Epidermal melanocyte (primary cell): ENCODE measurements at regions not wholly inside any gene's neighbourhood (a gene's known extent, or its start where the extent isn't known, plus 50 kb on each side); places are given as distances from the start of the nearest gene placed in this dataset.
"Not testable (repeated sequence)": the region's sequence is repeated elsewhere in the genome, so short reads cannot be mapped to it uniquely, and the experiment has no call there.

Experiments
- DNase-seq: peaks from one replicate; pipeline ENCODE4 v3.0.0; 2011; ENCODE audit warnings: low spot score; ENCODE audit not compliant: insufficient read length

DNA sequence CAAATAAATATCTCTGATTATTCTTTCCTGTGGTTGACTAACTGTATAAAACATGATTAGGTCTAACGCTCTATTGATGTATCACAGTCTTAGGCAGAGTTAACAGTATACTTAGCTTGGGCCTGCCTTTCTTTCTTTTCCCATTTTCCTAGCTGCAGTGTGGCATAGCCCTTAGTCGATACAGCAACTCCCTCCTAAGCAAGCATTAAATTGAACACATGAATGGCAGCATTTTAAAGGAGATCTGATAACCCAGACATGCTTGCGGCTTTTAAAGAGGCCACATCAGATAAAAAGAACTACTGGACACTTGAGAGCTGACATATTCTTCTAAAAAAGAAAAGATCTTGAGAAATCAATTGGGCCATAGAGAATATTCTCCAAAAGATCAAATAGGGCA is 312.0 kb upstream of the TMPRSS15 start:
- DNase-seq = no peak

DNA sequence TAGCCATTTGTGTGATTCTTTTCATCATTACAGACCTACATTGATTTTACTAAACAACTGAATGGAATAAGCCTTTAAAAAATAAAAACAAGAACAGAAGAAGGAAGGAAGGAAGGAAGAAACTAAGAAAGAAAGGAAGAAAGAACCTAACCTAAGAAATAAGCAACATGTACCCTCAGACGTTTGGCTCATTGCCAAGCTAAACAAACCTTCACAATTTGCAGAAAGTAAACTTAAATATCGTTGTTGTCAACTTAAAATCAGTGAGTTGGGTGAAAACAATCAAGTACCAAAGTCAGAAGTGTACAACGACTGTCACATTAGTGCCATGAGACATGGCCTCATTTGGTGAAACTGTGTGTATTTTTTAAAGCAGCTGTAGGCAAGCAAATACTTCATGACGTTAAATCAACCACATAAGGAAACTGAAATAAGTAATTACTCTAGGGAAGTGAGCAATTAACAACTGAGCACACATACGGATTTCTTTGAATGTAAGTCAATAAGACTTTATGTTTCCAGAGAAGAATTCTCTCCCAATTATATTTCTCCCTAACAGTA is 313.1 kb upstream of the TMPRSS15 start:
- DNase-seq = no peak

DNA sequence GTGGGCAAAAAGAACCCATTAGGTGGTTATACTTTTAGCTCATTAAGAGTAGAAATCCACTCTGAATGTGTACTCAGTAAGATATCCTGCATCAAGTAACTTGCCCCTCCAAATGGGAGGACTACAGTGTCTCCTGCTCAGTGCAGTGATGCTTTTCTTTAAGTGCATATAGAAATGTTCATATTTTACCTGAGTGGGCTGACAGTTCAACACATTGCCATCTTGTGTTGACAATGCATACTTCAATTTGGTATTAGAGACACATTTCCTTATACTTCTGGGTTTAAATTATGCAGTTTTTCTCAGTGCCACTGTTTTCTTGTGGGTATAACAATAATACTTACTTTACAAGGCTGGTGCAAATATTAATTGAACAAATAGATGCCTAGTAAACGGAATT is 318.6 kb upstream of the TMPRSS15 start:
- DNase-seq = no peak

DNA sequence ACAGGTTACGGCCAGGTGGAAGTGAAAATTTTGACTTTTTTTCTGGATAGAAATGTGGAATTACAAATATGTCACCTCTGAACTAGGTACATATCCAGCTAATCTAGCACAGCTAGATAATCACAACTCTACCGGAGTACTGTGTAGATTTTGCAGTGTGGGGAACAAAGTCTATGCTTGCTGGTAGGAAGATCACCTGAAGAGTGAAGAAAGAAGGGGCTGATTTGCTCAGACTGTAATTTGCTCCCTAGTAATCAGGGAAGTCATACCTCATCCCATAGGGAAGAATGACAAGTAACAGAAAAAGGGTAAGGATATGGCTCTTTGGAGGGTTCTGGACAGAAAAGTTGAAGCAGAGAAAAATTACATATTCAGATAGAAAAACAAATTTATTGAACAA is 319.6 kb upstream of the TMPRSS15 start:
- no peak for DNase-seq

DNA sequence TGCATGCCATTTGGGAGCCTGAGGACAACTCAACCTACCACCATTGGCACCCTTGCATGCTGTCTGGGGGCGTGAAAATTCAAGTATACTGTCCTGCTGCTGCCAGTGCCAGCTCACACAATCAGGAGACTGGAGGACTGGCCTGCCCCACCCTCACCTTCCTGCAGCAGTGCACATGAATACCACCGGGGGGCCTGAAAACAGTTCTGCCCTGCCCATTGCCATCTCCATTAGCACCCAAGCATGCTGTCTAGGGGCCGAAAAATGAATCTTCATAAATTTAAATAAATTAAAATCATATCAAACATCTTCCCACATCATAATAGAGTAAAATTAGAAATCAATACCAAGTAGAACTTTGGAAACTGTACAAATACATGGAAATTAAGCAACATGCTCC is 322.1 kb upstream of the TMPRSS15 start:
- DNase-seq = no peak

DNA sequence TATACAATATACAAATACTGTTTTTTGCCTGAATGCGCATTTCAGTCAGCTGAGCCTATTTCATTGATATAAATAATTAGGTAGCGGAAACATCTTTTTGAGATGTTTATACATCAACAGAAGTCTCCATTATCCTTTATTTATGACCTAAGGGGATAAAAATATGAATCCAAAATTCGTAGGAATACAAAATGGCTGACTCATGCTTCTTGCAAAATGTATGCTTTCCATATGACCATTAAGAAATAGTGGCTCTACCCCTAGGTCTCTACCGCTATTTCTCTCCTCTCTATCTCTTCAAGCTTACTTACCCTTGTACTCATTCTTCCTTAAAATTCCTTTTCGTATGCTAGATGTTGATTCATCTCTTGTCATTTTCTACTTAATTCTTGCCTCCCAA is 338.4 kb upstream of the TMPRSS15 start:
- no peak for DNase-seq

DNA sequence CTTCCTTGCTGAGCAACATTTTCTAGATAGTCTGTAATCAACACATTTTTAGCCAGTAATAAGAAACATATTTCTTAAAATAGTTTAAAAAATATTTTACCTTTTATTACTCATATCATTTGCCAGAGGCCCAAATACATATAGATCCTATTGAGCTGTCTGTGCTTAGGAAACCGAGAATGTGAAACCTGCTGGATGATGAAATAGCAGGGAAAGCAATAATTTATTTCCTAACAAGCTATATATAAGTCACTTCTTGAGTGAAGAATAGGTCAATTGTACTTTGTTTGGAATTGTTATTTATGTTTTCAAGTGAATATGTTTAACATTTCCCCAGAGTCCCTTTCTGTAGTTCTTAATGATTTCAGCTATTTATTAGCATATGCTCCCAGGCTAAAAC is 339.9 kb upstream of the TMPRSS15 start:
- DNase-seq = no peak

DNA sequence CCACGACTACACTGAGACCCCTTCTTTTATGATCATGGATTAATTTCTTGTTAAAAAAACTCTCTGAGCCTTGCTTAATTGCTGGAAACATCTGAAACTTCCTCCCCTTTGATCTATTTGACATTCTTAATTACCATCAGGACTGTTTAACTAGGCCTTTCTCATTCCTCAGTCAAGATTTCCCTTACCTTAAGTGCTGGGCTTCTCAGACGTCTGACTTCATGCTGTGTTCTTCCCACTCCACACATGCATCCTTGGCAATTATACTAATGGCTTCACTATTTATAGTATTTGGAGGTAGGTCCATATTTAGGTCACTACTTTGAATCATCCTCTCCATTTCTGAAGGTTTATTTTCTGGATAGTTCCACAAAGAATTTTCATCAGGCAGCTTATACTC is 341.3 kb upstream of the TMPRSS15 start:
- no peak for DNase-seq

DNA sequence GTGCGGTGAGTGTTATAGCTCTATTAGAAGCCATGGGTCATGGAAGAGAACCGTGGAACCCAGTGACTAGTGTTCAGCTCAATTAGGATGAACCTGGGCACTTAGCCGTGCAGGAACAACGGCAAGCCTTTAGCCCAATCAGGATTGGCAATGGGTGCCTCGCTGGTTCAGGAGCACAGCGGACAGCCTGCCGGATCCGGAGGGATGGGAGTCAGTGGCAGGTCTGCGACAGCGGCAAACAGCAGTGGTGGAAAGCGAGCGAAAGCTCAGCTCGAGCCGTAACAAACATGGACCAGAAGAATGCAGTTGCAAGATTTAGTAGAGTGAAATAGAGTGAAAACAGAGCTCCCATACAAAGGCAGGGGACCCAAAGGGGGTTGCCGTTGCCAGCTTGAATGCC is 349.3 kb upstream of the TMPRSS15 start:
- not testable (repeated sequence) for DNase-seq

DNA sequence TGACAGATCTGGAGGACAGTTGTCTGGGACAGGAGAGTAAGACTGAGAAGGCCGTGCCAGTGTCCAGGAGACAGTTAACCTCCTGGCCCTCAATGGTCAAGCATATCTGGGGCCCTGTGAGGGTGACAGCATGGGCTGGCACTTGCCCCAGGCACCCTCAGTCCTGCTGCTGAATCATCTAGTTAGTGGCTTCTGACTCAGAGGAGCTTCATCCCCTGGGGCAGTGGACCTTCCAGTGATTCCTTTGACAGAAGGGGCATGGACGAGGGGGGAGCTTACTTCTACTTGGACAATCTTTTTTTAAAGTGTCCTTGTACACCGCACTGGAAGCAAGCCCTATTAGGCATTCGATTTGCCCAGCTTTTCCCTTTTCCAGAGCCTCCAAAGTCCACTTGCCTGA is 352.7 kb upstream of the TMPRSS15 start:
- not testable (repeated sequence) for DNase-seq

DNA sequence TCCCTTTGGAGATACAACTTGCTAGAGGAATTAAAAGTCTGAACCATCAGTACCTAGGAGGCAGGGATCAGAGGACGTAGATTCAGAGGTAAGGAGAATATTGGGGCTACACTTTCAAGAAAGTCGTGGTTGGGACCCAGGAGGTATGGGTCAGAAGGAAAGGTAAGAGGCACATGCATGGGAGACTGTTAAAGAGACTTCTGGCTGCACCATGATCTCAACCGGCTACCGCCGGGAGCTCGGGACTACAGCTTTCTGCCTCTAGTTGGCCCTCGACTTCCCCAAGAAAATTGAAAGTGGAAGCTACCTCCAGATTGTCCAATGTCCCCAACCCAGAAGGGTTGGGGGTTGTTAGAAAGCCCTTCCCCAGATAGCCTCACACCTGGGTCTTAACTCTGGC is 355.7 kb upstream of the TMPRSS15 start:
- no peak for DNase-seq

DNA sequence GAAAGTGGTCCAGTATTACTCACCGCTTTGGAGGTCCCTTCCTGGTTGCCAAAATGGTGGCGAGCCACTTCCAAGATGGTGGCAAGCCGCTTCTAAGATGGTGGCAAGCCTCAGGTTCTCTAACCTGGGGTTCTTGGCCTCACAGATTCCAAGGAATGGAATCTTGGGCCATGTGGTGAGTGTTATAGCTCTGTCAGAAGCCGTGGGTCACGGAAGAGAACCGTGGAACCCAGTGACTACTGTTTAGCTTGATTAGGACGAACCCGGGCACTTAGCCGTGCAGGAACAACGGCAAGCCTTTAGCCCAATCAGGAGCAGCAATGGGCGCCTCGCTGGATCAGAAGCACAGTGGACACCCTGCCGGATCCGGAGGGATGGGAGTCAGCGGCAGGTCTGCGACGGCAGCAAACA is 356.2 kb upstream of the TMPRSS15 start:
- no peak for DNase-seq

DNA sequence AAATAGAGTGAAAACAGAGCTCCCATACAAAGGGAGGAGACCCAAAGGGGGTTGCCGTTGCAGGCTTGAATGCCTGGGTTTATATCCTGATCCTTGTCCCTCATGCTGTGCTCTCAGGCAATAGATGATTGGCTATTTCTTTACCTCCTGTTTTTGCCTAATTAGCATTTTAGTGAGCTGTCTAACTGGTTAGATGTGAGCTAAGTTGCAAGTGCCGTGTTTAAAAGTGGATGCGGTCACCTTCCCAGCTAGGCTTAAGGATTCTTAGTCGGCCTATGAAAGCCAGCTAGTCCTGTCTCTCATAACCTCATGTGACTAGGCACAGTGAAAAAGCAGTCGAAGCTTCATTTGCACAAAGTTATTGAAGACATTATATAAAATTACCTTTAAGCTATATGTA is 356.7 kb upstream of the TMPRSS15 start:
- DNase-seq = no peak

DNA sequence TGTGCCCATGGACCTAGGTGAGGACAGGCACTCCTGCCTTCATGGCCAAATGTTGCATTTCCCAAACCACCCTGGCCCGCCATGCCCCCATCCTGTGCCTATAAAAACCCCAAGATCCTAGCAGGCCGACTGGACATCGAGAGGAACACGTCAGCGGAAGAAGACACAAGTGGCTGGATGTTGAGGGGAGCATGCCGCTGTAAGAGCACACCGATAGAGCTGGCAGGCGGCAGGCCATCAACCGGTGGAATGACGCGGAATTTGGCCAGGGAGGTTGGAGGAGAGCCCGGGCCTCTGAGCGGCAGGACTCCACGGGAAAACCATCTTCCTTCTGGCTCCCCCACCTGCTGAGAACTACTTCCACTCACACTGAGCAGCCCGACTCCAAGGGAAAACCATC is 361.1 kb upstream of the TMPRSS15 start:
- DNase-seq = no peak

DNA sequence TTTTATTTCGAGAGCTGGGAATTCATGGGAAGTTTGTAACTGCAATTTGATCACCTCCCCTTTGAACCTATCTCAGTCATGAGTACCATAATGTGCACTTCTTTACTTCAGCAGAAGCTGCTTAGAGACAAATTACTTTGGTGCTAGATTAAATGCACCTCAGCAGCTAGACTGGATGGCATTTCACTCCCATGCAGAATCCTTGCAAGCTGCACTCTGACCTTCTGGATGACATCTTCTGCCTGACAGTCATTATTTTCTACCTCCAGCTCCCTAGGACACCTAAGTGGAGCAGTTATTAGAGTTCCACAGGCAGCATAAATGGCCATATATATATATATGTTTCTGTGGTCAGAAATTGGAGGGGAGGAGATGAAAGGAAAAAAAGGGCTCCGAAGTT is 366.0 kb upstream of the TMPRSS15 start:
- DNase-seq = no peak

DNA sequence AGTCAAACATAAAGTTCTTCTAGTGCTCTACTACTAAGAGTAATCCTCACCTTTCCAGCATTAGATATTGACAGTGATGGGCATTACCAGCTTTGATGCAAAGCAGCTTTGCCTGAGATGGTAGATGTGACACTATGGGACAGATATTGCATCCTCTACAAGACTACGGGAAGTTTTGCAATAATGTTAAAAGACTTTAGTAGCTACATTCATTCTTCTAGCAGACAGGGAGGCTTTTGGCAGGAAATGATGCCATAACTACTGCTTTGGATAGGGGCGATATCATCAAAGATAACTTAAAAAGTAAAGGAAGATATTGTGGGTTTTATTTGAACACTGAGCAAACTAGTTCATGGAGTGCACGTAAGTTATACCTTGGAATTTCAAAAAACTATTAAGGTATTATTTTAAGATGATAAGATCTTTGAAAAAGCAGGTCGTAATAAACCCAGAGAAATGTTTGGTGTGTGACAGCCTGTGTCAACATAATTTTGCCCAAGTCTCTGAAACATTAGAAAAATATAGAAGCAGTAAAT is 368.3 kb upstream of the TMPRSS15 start:
- no peak for DNase-seq

DNA sequence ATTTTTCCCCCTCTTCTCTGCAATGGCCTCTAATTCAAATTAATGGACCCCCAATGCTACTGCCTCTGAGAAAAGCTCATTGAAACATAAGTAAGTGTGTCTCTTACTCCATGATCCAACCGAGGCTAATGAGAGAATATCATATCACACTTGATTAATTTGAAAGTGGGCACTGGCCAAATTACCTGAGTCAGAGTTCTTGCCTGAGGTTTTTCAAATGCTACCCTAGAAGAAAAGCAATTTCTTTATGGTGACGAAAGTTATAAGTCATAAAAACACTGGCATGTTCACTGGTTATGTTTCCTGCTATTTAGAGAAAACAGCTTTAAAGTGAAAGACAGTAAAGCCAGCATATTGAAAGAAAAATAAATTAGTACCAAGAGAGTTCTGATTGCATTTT is 368.8 kb upstream of the TMPRSS15 start:
- no peak for DNase-seq

DNA sequence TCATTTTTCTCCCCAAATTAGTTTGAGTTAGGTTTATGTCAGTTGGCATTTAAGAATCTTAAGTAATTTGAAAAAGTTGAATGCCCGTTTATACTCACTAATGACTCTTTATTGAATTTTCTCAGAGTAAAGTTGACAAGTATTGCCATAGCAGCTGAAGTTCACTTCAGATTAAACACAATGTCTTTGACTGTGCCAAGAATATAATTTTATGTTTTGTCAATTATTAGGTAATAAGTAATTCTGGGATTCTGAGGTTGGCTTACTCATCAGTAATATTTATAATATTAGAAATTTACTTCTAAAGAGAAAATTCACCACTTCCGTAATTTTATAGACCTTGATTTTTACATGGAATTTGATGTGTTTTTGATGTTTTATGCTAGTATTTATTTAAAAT is 369.3 kb upstream of the TMPRSS15 start:
- no peak for DNase-seq

DNA sequence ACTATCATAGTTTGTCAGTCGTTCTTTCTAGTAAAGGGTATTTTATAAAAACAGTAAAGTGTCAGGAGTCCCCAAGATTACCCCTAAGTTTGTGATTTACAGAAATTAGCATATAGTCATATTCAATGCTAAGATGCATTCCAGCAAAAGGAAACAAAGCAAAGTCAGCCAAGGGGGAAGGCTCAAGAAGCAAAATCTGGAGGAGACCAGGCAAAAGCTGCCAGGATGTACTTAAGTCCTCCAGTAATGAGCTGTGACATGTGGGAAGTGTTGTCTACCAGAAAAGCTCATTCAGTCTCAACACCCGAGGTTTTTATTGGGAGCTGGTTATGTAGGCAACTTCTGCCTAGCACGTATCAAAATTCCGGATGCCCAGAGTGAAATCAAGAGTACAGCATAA is 373.4 kb upstream of the TMPRSS15 start:
- no peak for DNase-seq

DNA sequence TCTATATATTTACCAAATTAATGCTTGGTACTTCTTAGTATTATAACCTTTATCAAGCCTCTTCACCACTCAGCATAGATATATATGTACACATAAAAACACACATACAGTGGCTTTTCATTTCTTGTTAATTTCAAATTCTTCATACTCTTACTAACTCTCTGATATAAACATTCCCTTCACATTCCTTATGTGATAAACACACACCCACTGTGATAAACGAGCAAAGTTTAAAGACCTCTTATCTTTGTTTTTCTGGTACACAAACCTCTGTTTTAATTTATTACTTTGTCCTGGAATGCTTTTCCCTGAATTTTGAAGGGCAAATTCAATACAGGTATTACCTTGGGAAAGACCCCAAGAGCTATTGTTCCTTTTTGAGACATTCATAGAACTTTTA is 379.1 kb upstream of the TMPRSS15 start:
- no peak for DNase-seq

DNA sequence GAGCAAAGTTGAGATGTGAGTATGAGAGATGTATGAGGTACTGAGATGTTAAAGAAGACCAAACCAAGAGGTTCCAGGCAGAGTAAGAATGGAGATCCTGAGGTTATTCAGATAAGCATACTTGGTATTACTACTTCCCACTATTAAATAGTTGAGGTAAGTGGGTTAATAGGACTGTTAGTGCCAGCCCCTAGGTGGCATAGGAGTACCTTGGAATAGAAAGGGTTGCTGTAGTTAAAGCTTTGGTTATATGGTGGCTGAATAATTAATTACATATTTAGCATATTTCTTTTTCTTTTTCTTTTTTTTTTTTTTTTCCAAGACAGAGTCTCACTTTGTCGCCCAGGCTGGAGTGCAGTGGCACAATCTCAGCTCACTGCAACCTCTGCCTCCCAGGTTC is 397.9 kb upstream of the TMPRSS15 start:
- DNase-seq = no peak

DNA sequence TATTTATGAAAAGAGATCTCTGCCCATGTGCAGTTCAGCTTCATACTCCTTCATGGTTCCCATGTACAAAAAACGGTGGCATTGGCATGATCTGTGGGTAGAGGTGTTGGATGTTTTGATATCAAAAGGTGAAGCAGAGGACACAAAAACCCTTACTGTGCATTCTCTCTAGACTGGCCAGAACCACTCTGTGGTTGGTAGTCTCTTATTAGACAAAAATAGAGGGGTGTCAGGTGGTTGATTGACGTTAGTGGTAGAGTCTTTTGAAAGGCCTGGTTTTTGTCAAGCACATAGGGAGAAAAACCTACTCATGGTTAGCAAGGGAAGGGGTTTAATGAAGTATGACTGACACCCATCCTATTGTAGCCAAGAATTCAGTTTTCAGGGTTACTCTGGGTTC is 400.0 kb upstream of the TMPRSS15 start:
- DNase-seq = no peak

DNA sequence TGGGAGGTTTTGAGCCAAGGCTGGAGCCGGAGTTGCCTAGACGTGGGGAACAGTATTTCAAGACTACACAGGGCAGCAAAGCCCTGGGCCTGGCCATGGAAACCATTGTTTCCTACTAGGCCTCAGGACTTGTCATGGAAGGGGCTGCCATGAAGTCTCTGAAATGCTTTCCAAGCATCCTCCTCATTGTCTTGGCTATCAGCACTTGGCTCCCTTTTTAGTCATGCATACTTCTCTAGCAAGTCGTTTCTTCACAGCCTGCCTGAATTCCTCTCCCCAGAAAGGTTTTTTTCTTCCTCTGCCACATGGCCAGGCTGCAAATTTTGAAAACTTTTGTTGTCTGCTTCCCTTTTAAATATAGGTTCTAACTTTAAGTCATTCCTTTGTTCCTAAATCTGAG is 406.6 kb upstream of the TMPRSS15 start:
- DNase-seq = no peak

DNA sequence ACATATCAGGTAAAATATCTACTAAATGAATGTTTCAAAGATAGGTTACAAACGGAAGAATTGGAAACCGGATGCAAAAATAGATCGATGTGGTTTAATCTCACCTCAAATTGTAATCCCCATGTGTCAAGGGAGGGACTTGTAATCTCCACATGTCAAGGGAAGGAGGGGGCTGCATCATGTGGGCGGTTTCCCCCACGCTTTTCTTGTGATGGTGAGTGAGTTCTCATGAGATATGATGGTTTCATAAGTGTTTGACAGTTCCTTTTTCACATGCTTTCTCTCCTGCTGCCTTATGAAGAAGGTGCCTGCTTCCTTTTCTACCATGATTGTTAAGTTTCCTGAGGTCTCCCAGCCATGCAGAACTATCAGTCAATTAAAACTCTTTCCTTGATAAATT is 408.7 kb upstream of the TMPRSS15 start:
- DNase-seq = no peak
